DMS53 treated with DMSO at 0.1 percent for 48 hours (cell line): ENCODE measurements at regions not wholly inside any gene's neighbourhood (a gene's known extent, or its start where the extent isn't known, plus 50 kb on each side); places are given as distances from the start of the nearest gene placed in this dataset.

Source experiments
- DNase-seq: peaks from one replicate; lab custom pipeline; 2025; ENCODE audit not compliant: unreplicated experiment; lab: John Stamatoyannopoulos, UW

GRCh38 chr18:72601944-72602343, 57.8 kb upstream of the CBLN2 start:
- no peak for DNase-seq

GRCh38 chr18:72601481-72601880, 57.3 kb upstream of the CBLN2 start:
- no peak for DNase-seq
